C4-2B (cell line): ENCODE measurements at regions not wholly inside any gene's neighbourhood (a gene's known extent, or its start where the extent isn't known, plus 50 kb on each side); places are given as distances from the start of the nearest gene placed in this dataset.

Experiments used
- CTCF ChIP-seq: fragments of 450-650 bp; conservative IDR thresholded peaks from 2 replicates; pipeline ENCODE4 v1.5.1; 2017; ENCODE audit warnings: mild to moderate bottlenecking
- ZFX ChIP-seq: fragments of 450-650 bp; IDR thresholded peaks from 2 replicates; pipeline ENCODE4 v1.6.1; 2017

GRCh38 chr5:145228564-145228963 lies 606.6 kb downstream of the PRELID2 start:
- TF ChIP-seq CTCF, result no peak
- no peak for TF ChIP-seq ZFX
